B cell (primary cell): ENCODE measurements at regions not wholly inside any gene's neighbourhood (a gene's known extent, or its start where the extent isn't known, plus 50 kb on each side); places are given as distances from the start of the nearest gene placed in this dataset.

ENCODE experiments used
- ATAC-seq: fragments of 200-7000 bp; cut with Tn5 transposase; one replicate; pipeline ENCODE4 v1.10.0; 2021; ENCODE audit warnings: low read depth, mild to moderate bottlenecking, moderate number of reproducible peaks, moderate library complexity
- CTCF ChIA-PET: fragments of 350-600 bp; sonication (Branson Sonifier 250); formaldehyde crosslinking; loops from one replicate; lab custom pipeline; 2021; ENCODE audit warnings: antibody characterized with exemption, inconsistent platforms; lab: Charles Lee
- POLR2A ChIA-PET: fragments of 350-600 bp; sonication (Branson Sonifier 250); formaldehyde crosslinking; loops from one replicate; lab custom pipeline; 2021; ENCODE audit warnings: antibody characterized with exemption; lab: Charles Lee
- DNase-seq: peaks from one replicate; pipeline ENCODE4 v3.0.0; 2013
- H2AFZ ChIP-seq: 2 replicates; pipeline ENCODE4 v1.6.1; 2012; ENCODE audit warnings: mild to moderate bottlenecking, low read depth, low read length; ENCODE audit not compliant: insufficient read depth, poor library complexity, severe bottlenecking
- H3K27ac ChIP-seq, 2 donors: 1 replicate in 1 of 2; 2 replicates in 1 of 2; pipeline ENCODE4 v1.5.1; 2012 to 2013; ENCODE audit warnings: low read length in 2 of 2, mild to moderate bottlenecking in 2 of 2, moderate library complexity in 1 of 2
- H3K27me3 ChIP-seq, 4 experiments: fragments of 200-600 bp in 1 of 4; sonication (generic) in 1 of 4; replicated peaks in 1 of 4; 1 replicate in 2 of 4; 2 replicates in 2 of 4; pipeline versions ENCODE4 v1.6.1 to v1.7.0; 2013 to 2016; ENCODE audit warnings: low read length in 3 of 4, mild to moderate bottlenecking in 2 of 4, mixed read lengths in 1 of 4, moderate library complexity in 1 of 4; ENCODE audit not compliant: insufficient read depth in 4 of 4, control insufficient read depth in 3 of 4; ENCODE audit errors: control extremely low read depth in 1 of 4
- H3K36me3 ChIP-seq, 2 experiments: replicated peaks in 1 of 2; 1 replicate in 1 of 2; 2 replicates in 1 of 2; pipeline versions ENCODE4 v1.6.1 to v1.7.1; 2013; ENCODE audit warnings: low read length in 1 of 2; ENCODE audit not compliant: insufficient read depth in 2 of 2, control insufficient read depth in 1 of 2; ENCODE audit errors: control extremely low read depth in 1 of 2, extremely low read depth in 1 of 2
- H3K4me1 ChIP-seq, 2 donors: fragments of 200-600 bp in 1 of 2; sonication (generic) in 1 of 2; 1 replicate in 1 of 2; 2 replicates in 1 of 2; pipeline versions ENCODE4 v1.5.1 to v1.6.1; 2013 to 2017; ENCODE audit warnings: low read length in 2 of 2; ENCODE audit not compliant: control insufficient read depth in 2 of 2, insufficient read depth in 2 of 2
- H3K4me2 ChIP-seq: replicated peaks from 2 replicates; pipeline ENCODE3; 2012; ENCODE audit warnings: mild to moderate bottlenecking, low read depth, low read length; ENCODE audit not compliant: poor library complexity, severe bottlenecking
- H3K4me3 ChIP-seq, 5 experiments: fragments of 200-600 bp in 1 of 5; sonication (generic) in 1 of 5; 1 replicate in 3 of 5; 2 replicates in 2 of 5; pipeline versions ENCODE4 v1.5.1 to v1.7.0; 2011 to 2016; ENCODE audit warnings: low read length in 4 of 5, mild to moderate bottlenecking in 4 of 5, low read depth in 2 of 5, control low read depth in 1 of 5, moderate library complexity in 1 of 5; ENCODE audit not compliant: insufficient read depth in 1 of 5; ENCODE audit errors: control extremely low read depth in 1 of 5, extremely low read depth in 1 of 5
- H3K79me2 ChIP-seq: fragments of 200-600 bp; sonication (generic); one replicate; pipeline ENCODE4 v1.6.0; 2016; ENCODE audit warnings: low read length; ENCODE audit not compliant: control insufficient read depth, insufficient read depth
- H3K9ac ChIP-seq: fragments of 200-600 bp; sonication (generic); 2 replicates; pipeline ENCODE4 v1.6.1; 2017; ENCODE audit warnings: mild to moderate bottlenecking, low read length, moderate library complexity
- H3K9me3 ChIP-seq, 3 donors: one replicate each; pipeline versions ENCODE4 v1.6.1 to v1.7.1; 2013; ENCODE audit warnings: low read length in 2 of 3; ENCODE audit not compliant: control insufficient read depth in 2 of 3, insufficient read depth in 1 of 3; ENCODE audit errors: control extremely low read depth in 1 of 3
- H4K20me1 ChIP-seq: 2 replicates; pipeline ENCODE4 v1.6.0; 2012; ENCODE audit warnings: mild to moderate bottlenecking, low read length; ENCODE audit not compliant: insufficient read depth, control insufficient read depth, poor library complexity, severe bottlenecking
- H3K27ac Mint-ChIP-seq: one replicate; pipeline ENCODE4 v1.8.0; 2021; ENCODE audit warnings: mixed read lengths
- H3K27me3 Mint-ChIP-seq: one replicate; pipeline ENCODE4 v1.8.0; 2021; ENCODE audit warnings: mixed read lengths
- H3K4me1 Mint-ChIP-seq: one replicate; pipeline ENCODE4 v1.8.0; 2021; ENCODE audit warnings: mixed read lengths
- H3K4me3 Mint-ChIP-seq: one replicate; pipeline ENCODE4 v1.8.0; 2021; ENCODE audit warnings: mixed read lengths
- H3K9me3 Mint-ChIP-seq: one replicate; pipeline ENCODE4 v1.8.0; 2022; ENCODE audit warnings: mixed read lengths; ENCODE audit not compliant: insufficient read depth
- CTCF ChIP-seq: fragments of 200-600 bp; IDR thresholded peaks from one replicate; pipeline ENCODE4 v1.8.0; 2022; ENCODE audit warnings: antibody characterized with exemption, mild to moderate bottlenecking
- EZH2 ChIP-seq: IDR thresholded peaks from 2 replicates; pipeline ENCODE4 v1.6.1; 2012; ENCODE audit warnings: borderline replicate concordance, low read depth, mild to moderate bottlenecking, moderate library complexity, low read length; ENCODE audit not compliant: insufficient read depth, poor library complexity, severe bottlenecking
- WGBS: methylation state at CpG from one replicate; pipeline ENCODE4 v1.1.5; 2013; ENCODE audit warnings: missing lambda C conversion rate; ENCODE audit not compliant: insufficient coverage; 5-methylcytosine and 5-hydroxymethylcytosine counted together
- intact Hi-C: fragments of 100-400 bp; cut with micrococcal nuclease; formaldehyde crosslinking; loops from one replicate; pipeline ENCODE4 v1.10.0; 2022

DNA sequence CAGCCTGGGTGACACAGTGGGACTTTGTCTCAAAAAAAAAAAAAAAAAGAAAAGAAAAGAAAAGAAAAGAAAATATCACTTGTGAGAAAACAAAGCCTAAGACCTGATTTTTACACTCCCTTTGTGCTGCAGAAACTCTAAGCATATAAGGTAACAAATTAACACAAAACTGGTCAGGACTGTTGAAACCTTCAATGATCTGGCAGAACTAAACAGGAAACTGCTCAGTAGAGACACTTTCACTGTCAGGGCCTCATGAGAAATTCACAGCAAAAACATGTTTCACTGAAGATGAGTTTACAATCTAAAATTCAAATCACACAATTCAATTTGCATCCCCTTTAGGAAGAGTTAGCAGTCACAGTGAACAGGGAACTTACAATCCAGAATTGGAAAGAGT, 69.1 kb upstream of the HOPX start:
- Mint-ChIP-seq H3K27me3 (no peaks in the 10 kb centered on the region), H3K27ac (no peak overlapping the region), H3K4me1 (peaks cover 2% of the 10 kb centered on the region), H3K9me3 (no peaks in the 10 kb centered on the region), H3K4me3 (no peak overlapping the region)
- ChIA-PET POLR2A (no interaction called here), CTCF (no interaction called here)
- Histone ChIP-seq H3K4me2 (no peak overlapping the region), H3K4me1 (no peaks in the 10 kb centered on the region), H3K9me3 (peaks cover 0 to 5% (median 4%) of the 10 kb centered on the region in 3 donors), H3K27ac (no peak overlapping the region), H4K20me1 (no peaks in the 10 kb centered on the region), H3K4me3 (no peak overlapping the region), H3K9ac (no peak overlapping the region), H3K27me3 (no peaks in the 10 kb centered on the region), H2AFZ (no peak overlapping the region), H3K79me2 (no peaks in the 10 kb centered on the region), H3K36me3 (no peaks in the 10 kb centered on the region)
- DNase-seq: no peak
- TF ChIP-seq EZH2 (no peak), CTCF (no peak)
- intact Hi-C loops: no loop called here
- no peak for ATAC-seq

DNA sequence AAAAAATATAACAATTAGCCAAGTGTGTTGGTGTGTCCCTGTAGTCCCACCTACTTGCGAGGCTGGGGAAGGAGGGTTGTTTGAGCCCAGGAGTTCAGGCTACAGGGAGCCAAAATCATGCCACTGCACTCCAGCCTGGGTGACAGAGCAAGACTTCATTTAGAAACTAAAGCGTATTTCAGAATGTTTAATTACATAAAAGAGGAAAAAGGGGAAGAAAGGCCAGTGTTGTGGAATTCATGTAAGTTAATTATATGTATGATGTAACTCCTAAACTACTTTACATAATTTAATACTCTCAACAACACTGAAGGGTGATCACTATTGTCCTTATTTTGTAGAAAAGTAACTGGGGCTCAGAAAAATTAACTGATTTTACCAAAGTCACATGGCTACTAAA, 67.2 kb upstream of the HOPX start:
- Histone ChIP-seq H4K20me1 (no peaks in the 10 kb centered on the region), H3K4me3 (no peak overlapping the region), H3K9me3 (peaks cover 0 to 5% (median 4%) of the 10 kb centered on the region in 3 donors), H3K27me3 (no peaks in the 10 kb centered on the region), H2AFZ (no peak overlapping the region), H3K27ac (no peak overlapping the region), H3K4me2 (no peak overlapping the region), H3K4me1 (no peaks in the 10 kb centered on the region), H3K9ac (no peak overlapping the region), H3K36me3 (no peaks in the 10 kb centered on the region), H3K79me2 (no peaks in the 10 kb centered on the region)
- H3K27me3 Mint-ChIP-seq: no peaks in the 10 kb centered on the region
- no peaks in the 10 kb centered on the region for H3K9me3 Mint-ChIP-seq
- 100% methylated on average over 1 of the region's 2 CpGs for WGBS
- POLR2A ChIA-PET: no interaction called here
- CTCF ChIA-PET: no interaction called here
- no peak overlapping the region for H3K4me3 Mint-ChIP-seq
- TF ChIP-seq CTCF: no peak
- TF ChIP-seq EZH2: no peak
- intact Hi-C loops: no loop called here
- H3K27ac Mint-ChIP-seq: no peak overlapping the region
- no peak for ATAC-seq
- no peak for DNase-seq
- H3K4me1 Mint-ChIP-seq: no peaks in the 10 kb centered on the region
